ENCODE measurements at regions not wholly inside any gene's neighbourhood (a gene's known extent, or its start where the extent isn't known, plus 50 kb on each side); places are given as distances from the start of the nearest gene placed in this dataset.

GRCh38 chr2:163046615-163047014, 208.0 kb upstream of the KCNH7 start:
- TF ChIP-seq EP300 (IDR thresholded peaks at IDR 0.05) (no peak), POLR2A (IDR thresholded peaks at IDR 0.05) (no peak), CTCF (IDR thresholded peaks at IDR 0.05) (no peak)
